Spleen (tissue), 11 donors: ENCODE measurements at regions not wholly inside any gene's neighbourhood (a gene's known extent, or its start where the extent isn't known, plus 50 kb on each side); places are given as distances from the start of the nearest gene placed in this dataset.

Source experiments
- DNase-seq: peaks from one replicate; pipeline ENCODE4 v3.0.0-alpha.2; 2020
- H3K27ac ChIP-seq, 8 donors: fragments of 200-600 bp; sonication (generic) in 7 of 8; 1 replicate in 4 of 8; 2 replicates in 4 of 8; pipeline versions ENCODE4 v1.5.0 to v1.8.0; 2016 to 2021; ENCODE audit warnings: inconsistent platforms in 4 of 8, mild to moderate bottlenecking in 4 of 8, moderate library complexity in 1 of 8
- H3K27me3 ChIP-seq, 7 donors: fragments of 200-600 bp; sonication (generic) in 6 of 7; replicated peaks in 1 of 7; 1 replicate in 4 of 7; 2 replicates in 3 of 7; pipeline versions ENCODE4 v1.5.0 to v1.8.0; 2016 to 2021; ENCODE audit warnings: inconsistent platforms in 3 of 7, mild to moderate bottlenecking in 1 of 7
- H3K36me3 ChIP-seq, 6 donors: fragments of 200-600 bp; sonication (generic) in 5 of 6; 1 replicate in 4 of 6; 2 replicates in 2 of 6; pipeline versions ENCODE4 v1.5.0 to v1.8.0; 2016 to 2021; ENCODE audit warnings: inconsistent platforms in 2 of 6
- H3K4me1 ChIP-seq, 6 donors: fragments of 200-600 bp; sonication (generic) in 5 of 6; 1 replicate in 3 of 6; 2 replicates in 3 of 6; pipeline versions ENCODE4 v1.5.0 to v1.8.0; 2016 to 2021; ENCODE audit warnings: inconsistent platforms in 3 of 6
- H3K4me3 ChIP-seq, 8 donors: fragments of 200-600 bp; sonication (generic) in 7 of 8; 1 replicate in 4 of 8; 2 replicates in 4 of 8; pipeline versions ENCODE4 v1.5.0 to v1.8.0; 2016 to 2021; ENCODE audit warnings: inconsistent platforms in 4 of 8, mild to moderate bottlenecking in 4 of 8, moderate library complexity in 2 of 8
- H3K9me3 ChIP-seq, 8 donors: fragments of 200-600 bp; sonication (generic) in 7 of 8; 1 replicate in 4 of 8; 2 replicates in 4 of 8; pipeline versions ENCODE4 v1.5.0 to v1.8.0; 2016 to 2021; ENCODE audit warnings: inconsistent platforms in 4 of 8
- POLR2A ChIP-seq, 3 donors: fragments of 450-650 bp; IDR thresholded peaks; one replicate each; pipeline ENCODE4 v1.5.1; 2017; ENCODE audit warnings: antibody characterized with exemption in 3 of 3, mild to moderate bottlenecking in 1 of 3
- POLR2AphosphoS5 ChIP-seq, 3 donors: sonication (generic); formaldehyde crosslinking; IDR thresholded peaks; one replicate each; pipeline ENCODE4 v1.5.1; 2017; ENCODE audit warnings: antibody characterized with exemption in 3 of 3
- WGBS, 5 donors: extraction: QIAGEN DNeasy Blood & Tissue Kit in 3 of 5; methylation state at CpG; one replicate each; pipeline versions ENCODE4 v1.1.5 to v1.1.7; 2013 to 2018; 5-methylcytosine and 5-hydroxymethylcytosine counted together
- intact Hi-C: fragments of 100-400 bp; cut with DNase I; formaldehyde crosslinking; loops from one replicate; pipeline ENCODE4 v1.15.0; 2023; ENCODE audit warnings: low total_unique reads
- TF ChIP-seq, protein P1 (sequence below), 11 experiments: fragments of 200-600 bp in 7 of 11; fragments of 450-650 bp in 4 of 11; sonication (generic) in 4 of 11; IDR thresholded peaks in 8 of 11; conservative IDR thresholded peaks in 3 of 11; 1 replicate in 7 of 11; 2 replicates in 4 of 11; pipeline versions ENCODE4 v1.4.0 to v1.8.0; 2016 to 2021; ENCODE audit warnings: antibody characterized with exemption in 11 of 11, inconsistent platforms in 4 of 11, mild to moderate bottlenecking in 1 of 11
- donor health status: healthy with polysubstance abuse.
- donor health status: DM: no; HTN: no; CAD: no; lungs with moderate emphysema.
- donor health status: DM: no; HTN: no; CAD: no.
- donor health status: Bipolar disorder and iron deficiency.
- donor health status: healthy.
- donor health status: DM: no; HTN: no; CAD: no.
- donor health status: DM: yes; HTN: yes; CAD: no.

- no peaks in the 10 kb centered on the region for H3K9me3 ChIP-seq
- H3K27me3 ChIP-seq: no peaks in the 10 kb centered on the region
- H3K36me3 ChIP-seq: no peaks in the 10 kb centered on the region
- intact Hi-C loops: no loop called here
- DNase-seq: no peak
- no peaks in the 10 kb centered on the region for H3K4me1 ChIP-seq
- 71 to 83% (median 75%) methylated on average over 4 of the region's 4 CpGs for WGBS, 5 donors
- H3K4me3 ChIP-seq: no peak overlapping the region
- H3K27ac ChIP-seq: no peak overlapping the region
- no peak for TF ChIP-seq POLR2A (IDR thresholded peaks at IDR 0.05)
Measured at GRCh38 chr2:150595803-150596470, 108.5 kb upstream of the RND3 start.

DNA sequence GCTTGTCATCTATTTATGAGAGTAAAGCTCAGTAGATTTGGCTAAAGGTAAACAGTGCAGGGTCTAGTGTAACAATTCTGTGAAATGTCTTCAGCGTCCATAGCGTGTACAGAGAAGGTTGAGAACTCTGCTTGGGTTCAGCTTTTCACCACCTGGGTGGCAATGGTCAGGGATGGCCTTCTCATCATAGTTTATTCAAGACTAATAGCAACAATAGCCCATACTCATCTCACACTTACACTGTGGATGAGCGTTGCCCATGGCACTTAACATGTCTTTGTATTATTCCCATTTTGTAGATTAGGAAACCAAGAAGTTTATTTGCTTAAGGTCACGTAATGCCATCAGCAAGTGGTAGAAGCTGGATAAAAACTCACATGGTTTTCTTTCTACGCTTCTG is 106.8 kb upstream of the RND3 start:
- no peak for DNase-seq
- Histone ChIP-seq H3K27ac (no peak overlapping the region), H3K4me3 (no peak overlapping the region), H3K27me3 (no peaks in the 10 kb centered on the region), H3K9me3 (no peaks in the 10 kb centered on the region), H3K4me1 (no peaks in the 10 kb centered on the region), H3K36me3 (no peaks in the 10 kb centered on the region)
- intact Hi-C loops: no loop called here
- TF ChIP-seq POLR2A (IDR thresholded peaks at IDR 0.05): no peak
- TF ChIP-seq, protein P1, sequence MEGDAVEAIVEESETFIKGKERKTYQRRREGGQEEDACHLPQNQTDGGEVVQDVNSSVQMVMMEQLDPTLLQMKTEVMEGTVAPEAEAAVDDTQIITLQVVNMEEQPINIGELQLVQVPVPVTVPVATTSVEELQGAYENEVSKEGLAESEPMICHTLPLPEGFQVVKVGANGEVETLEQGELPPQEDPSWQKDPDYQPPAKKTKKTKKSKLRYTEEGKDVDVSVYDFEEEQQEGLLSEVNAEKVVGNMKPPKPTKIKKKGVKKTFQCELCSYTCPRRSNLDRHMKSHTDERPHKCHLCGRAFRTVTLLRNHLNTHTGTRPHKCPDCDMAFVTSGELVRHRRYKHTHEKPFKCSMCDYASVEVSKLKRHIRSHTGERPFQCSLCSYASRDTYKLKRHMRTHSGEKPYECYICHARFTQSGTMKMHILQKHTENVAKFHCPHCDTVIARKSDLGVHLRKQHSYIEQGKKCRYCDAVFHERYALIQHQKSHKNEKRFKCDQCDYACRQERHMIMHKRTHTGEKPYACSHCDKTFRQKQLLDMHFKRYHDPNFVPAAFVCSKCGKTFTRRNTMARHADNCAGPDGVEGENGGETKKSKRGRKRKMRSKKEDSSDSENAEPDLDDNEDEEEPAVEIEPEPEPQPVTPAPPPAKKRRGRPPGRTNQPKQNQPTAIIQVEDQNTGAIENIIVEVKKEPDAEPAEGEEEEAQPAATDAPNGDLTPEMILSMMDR (IDR thresholded peaks at IDR 0.05 in 8 of 11, conservative IDR thresholded peaks at IDR 0.05 in 3 of 11): no peak
- TF ChIP-seq POLR2AphosphoS5 (IDR thresholded peaks at IDR 0.05): no peak
- 86 to 93% (median 88%) methylated on average over 5 of the region's 5 CpGs for WGBS, 5 donors

GRCh38 chr2:150591496-150592285 is 104.2 kb upstream of the RND3 start:
- H3K27me3 ChIP-seq: no peaks in the 10 kb centered on the region
- peaks cover 0 to 3% (median 0%) of the 10 kb centered on the region in 6 donors for H3K4me1 ChIP-seq
- H3K9me3 ChIP-seq: no peaks in the 10 kb centered on the region
- no peak overlapping the region for H3K27ac ChIP-seq
- no peaks in the 10 kb centered on the region for H3K36me3 ChIP-seq
- no peak for DNase-seq
- H3K4me3 ChIP-seq: no peak overlapping the region
- WGBS, 5 donors: 75 to 89% (median 82%) methylated on average over 6 of the region's 6 CpGs
- intact Hi-C loops: no loop called here
- TF ChIP-seq, protein P1 (IDR thresholded peaks at IDR 0.05 in 8 of 11, conservative IDR thresholded peaks at IDR 0.05 in 3 of 11): no peak
- TF ChIP-seq POLR2AphosphoS5 (IDR thresholded peaks at IDR 0.05) (no peak), POLR2A (IDR thresholded peaks at IDR 0.05) (no peak)

DNA sequence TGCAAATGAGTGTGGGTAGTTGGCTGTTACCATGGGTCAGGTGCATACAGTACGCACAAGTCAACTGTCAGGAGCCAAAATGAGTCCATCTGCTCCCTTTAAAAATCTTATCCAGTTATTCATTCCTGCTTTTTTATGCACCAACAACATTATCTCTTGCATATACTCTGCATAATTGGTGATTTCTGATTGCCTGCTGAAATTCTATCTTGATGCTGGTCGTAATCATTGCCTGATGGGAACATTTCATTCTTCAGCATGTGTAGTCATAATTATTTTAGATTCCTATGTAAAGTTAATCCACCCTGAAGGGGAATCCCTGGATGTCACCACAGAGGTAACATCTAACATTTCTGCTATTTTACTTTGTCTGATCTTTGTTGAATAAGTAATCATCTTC is 102.2 kb upstream of the RND3 start:
- no peaks in the 10 kb centered on the region for H3K36me3 ChIP-seq
- no peaks in the 10 kb centered on the region for H3K27me3 ChIP-seq
- WGBS, 5 donors: 54 to 93% (median 84%) methylated on average over 2 of the region's 2 CpGs
- intact Hi-C loops: no loop called here
- H3K4me3 ChIP-seq: no peak overlapping the region
- H3K4me1 ChIP-seq: peaks cover 0 to 3% (median 0%) of the 10 kb centered on the region in 6 donors
- no peak overlapping the region for H3K27ac ChIP-seq
- DNase-seq: no peak
- TF ChIP-seq, protein P1 (IDR thresholded peaks at IDR 0.05 in 8 of 11, conservative IDR thresholded peaks at IDR 0.05 in 3 of 11): no peak
- TF ChIP-seq POLR2A (IDR thresholded peaks at IDR 0.05) (no peak), POLR2AphosphoS5 (IDR thresholded peaks at IDR 0.05) (no peak)
- H3K9me3 ChIP-seq: no peaks in the 10 kb centered on the region
